ENCODE measurements at regions not wholly inside any gene's neighbourhood (a gene's known extent, or its start where the extent isn't known, plus 50 kb on each side); places are given as distances from the start of the nearest gene placed in this dataset.

DNA sequence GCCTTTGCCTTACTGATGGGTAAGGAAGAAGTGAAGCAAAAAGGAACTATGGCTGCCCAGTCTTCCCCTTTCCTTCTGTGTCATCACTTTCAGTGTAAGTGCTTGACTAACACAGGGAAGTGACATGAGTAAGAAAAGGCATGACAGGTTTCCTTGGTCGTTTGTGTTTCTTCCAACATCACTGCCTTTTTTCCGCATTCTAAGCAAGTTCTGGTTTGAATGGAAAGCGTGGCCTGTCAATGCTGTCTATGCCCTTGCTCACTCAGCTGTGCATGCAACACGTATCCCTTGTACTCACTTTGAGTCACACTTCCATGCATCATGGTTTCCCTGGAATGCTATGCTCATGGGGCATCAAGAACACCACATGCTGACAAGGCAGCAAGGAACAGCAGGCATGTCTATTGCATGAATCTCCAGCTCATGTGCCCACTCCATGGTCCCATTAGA, 111.8 kb downstream of the OAT start:
- Histone ChIP-seq H3K36me3 (no peaks in the 10 kb centered on the region), H3K27ac (replicated peaks in 1 of 4) (no peak overlapping the region), H3K4me1 (peaks cover 0 to 21% (median 17%) of the 10 kb centered on the region in 4 donors), H3K9me3 (no peaks in the 10 kb centered on the region), H3K4me3 (no peak overlapping the region), H3K27me3 (no peaks in the 10 kb centered on the region)
- intact Hi-C loops (cut with DNase I) = no loop called here
- 66% methylated on average over 4 of the region's 4 CpGs for WGBS
- TF ChIP-seq, protein P1, sequence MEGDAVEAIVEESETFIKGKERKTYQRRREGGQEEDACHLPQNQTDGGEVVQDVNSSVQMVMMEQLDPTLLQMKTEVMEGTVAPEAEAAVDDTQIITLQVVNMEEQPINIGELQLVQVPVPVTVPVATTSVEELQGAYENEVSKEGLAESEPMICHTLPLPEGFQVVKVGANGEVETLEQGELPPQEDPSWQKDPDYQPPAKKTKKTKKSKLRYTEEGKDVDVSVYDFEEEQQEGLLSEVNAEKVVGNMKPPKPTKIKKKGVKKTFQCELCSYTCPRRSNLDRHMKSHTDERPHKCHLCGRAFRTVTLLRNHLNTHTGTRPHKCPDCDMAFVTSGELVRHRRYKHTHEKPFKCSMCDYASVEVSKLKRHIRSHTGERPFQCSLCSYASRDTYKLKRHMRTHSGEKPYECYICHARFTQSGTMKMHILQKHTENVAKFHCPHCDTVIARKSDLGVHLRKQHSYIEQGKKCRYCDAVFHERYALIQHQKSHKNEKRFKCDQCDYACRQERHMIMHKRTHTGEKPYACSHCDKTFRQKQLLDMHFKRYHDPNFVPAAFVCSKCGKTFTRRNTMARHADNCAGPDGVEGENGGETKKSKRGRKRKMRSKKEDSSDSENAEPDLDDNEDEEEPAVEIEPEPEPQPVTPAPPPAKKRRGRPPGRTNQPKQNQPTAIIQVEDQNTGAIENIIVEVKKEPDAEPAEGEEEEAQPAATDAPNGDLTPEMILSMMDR (IDR thresholded peaks at IDR 0.05) = no peak
- no peak for TF ChIP-seq EP300 (IDR thresholded peaks at IDR 0.05)
- no peak for TF ChIP-seq POLR2A (IDR thresholded peaks at IDR 0.05; ENCODE audit: low read depth)
- TF ChIP-seq POLR2AphosphoS5 (IDR thresholded peaks at IDR 0.05) = no peak
- DNase-seq (ENCODE audit: extremely low spot score) = no peak

DNA sequence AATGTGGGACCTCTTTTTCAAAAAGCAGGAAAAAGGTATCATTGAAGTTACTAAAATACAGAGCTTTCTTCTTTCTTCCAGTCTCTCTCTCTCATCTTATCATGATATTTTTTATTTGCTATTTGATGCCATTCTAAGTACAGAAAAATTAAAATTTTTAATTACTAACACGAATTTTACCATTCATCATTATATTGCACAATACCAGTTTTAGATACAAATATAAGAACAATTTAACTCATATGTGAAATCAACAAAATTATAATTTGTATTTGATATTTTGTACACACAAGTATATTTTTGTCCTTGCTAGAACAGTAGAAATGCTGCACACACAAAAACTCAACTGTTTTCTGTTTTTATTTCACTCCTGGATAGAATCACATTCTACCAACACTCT, 112.2 kb downstream of the OAT start:
- no peaks in the 10 kb centered on the region for H3K9me3 ChIP-seq
- H3K27me3 ChIP-seq = no peaks in the 10 kb centered on the region
- H3K4me1 ChIP-seq = peaks cover 0 to 24% (median 19%) of the 10 kb centered on the region in 4 donors
- H3K4me3 ChIP-seq = no peak overlapping the region
- TF ChIP-seq POLR2AphosphoS5 (IDR thresholded peaks at IDR 0.05) = no peak
- TF ChIP-seq POLR2A (IDR thresholded peaks at IDR 0.05; ENCODE audit: low read depth) = no peak
- TF ChIP-seq EP300 (IDR thresholded peaks at IDR 0.05) = no peak
- TF ChIP-seq, protein P1 (IDR thresholded peaks at IDR 0.05) = no peak
- H3K27ac ChIP-seq (replicated peaks in 1 of 4) = no peak overlapping the region
- intact Hi-C loops (cut with DNase I) = no loop called here
- 36% methylated on average over 1 of the region's 1 CpG for WGBS
- H3K36me3 ChIP-seq = no peaks in the 10 kb centered on the region
- no peak for DNase-seq (ENCODE audit: extremely low spot score)

DNA sequence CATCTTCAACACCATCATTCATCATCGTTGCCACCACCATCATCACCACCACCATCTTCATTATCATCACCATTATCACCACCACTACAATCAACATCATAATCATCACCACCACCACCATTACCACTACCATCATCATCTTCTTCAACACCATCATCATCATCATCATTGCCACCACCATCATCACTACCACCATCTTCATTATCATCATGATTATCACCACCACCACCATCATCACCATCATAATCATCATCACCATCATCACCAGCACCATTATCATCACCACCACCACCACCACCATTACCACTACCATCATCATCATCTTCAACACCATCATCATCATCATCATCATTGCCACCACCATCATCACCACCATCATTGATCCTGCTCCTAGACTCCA, 112.7 kb downstream of the OAT start:
- no peaks in the 10 kb centered on the region for H3K9me3 ChIP-seq
- DNase-seq (ENCODE audit: extremely low spot score) = no peak
- no peaks in the 10 kb centered on the region for H3K27me3 ChIP-seq
- H3K4me1 ChIP-seq = peaks cover 0 to 24% (median 19%) of the 10 kb centered on the region in 4 donors
- intact Hi-C loops (cut with DNase I) = no loop called here
- no peak overlapping the region for H3K27ac ChIP-seq (replicated peaks in 1 of 4)
- H3K36me3 ChIP-seq = no peaks in the 10 kb centered on the region
- TF ChIP-seq, protein P1 (IDR thresholded peaks at IDR 0.05) = no peak
- TF ChIP-seq POLR2A (IDR thresholded peaks at IDR 0.05; ENCODE audit: low read depth) (no peak), POLR2AphosphoS5 (IDR thresholded peaks at IDR 0.05) (no peak), EP300 (IDR thresholded peaks at IDR 0.05) (no peak)
- WGBS = 94% methylated on average over 1 of the region's 1 CpG
- no peak overlapping the region for H3K4me3 ChIP-seq

DNA sequence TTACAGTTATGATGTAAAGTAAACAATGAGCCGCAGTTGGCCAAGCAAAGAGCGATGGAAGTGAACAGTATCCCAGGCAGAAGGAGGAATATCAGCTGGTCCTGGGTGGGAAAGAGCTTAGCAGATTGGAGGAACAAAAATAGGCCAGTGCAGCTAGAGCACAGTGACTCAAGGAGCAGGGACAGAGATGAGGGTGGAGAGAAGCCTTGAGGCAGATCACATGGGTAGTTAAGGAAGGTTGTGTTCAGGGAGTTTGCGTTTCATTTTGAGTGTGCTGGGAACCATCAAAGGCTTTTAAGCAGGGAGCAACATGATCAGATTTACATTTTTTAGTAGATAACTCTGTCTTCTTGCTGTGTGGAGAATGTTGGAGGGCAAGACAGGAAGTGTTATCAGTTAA, 113.6 kb downstream of the OAT start:
- DNase-seq (ENCODE audit: extremely low spot score) = no peak
- Histone ChIP-seq H3K4me3 (no peak overlapping the region), H3K9me3 (peaks cover 0 to 6% (median 0%) of the 10 kb centered on the region in 4 donors), H3K27ac (replicated peaks in 1 of 4) (no peak overlapping the region), H3K36me3 (no peaks in the 10 kb centered on the region), H3K27me3 (no peaks in the 10 kb centered on the region), H3K4me1 (peaks cover 0 to 24% (median 19%) of the 10 kb centered on the region in 4 donors)
- WGBS = 53% methylated on average over 3 of the region's 3 CpGs
- intact Hi-C loops (cut with DNase I) = no loop called here
- TF ChIP-seq POLR2A (IDR thresholded peaks at IDR 0.05; ENCODE audit: low read depth) (no peak), EP300 (IDR thresholded peaks at IDR 0.05) (no peak)
- TF ChIP-seq, protein P1 (IDR thresholded peaks at IDR 0.05) = no peak

Measured in esophagus muscularis mucosa (tissue), 4 donors.